NCI-H524 (cell line): ENCODE measurements at regions not wholly inside any gene's neighbourhood (a gene's known extent, or its start where the extent isn't known, plus 50 kb on each side); places are given as distances from the start of the nearest gene placed in this dataset.

Experiments used
- DNase-seq, 2 experiments: peaks; one replicate each; lab custom pipeline; 2025; lab: John Stamatoyannopoulos, UW

- no peak for DNase-seq
Observed at GRCh38 chr5:159456261-159456660, 126.0 kb upstream of the IL12B start.

DNA sequence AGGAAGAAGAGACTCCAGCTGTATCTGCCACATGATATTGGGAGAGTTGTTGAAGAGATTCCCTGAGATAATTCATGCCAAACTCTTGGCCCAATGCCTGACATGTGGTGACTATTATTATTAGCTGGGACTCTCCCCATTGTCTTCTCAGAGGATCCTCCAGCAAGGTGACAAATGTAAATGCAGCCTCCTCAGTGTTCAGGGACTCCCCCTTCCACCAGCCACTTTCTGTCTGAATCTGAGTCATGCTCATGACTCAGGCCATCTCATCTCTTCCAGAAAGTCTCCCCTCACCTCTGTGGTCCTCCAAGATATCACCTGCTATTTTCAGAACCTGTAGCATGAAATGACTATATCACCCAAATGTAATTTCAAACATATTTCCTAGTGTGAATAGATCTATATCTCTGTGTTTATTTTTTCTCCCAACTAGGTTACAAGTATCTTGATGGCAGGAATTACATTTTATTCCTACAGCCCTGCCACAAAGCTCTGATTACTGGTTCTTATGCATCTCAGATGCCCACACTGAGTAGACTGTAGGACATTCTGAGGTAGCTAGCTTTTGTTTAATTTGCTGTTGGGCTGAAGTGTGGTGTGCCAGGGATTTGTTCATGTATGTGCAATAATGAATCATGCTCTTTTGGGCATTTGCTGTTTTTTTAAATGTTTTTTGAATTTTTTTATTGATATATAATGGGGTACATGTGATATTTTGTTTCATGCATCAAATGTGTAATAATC is 126.6 kb upstream of the IL12B start:
- DNase-seq: no peak

DNA sequence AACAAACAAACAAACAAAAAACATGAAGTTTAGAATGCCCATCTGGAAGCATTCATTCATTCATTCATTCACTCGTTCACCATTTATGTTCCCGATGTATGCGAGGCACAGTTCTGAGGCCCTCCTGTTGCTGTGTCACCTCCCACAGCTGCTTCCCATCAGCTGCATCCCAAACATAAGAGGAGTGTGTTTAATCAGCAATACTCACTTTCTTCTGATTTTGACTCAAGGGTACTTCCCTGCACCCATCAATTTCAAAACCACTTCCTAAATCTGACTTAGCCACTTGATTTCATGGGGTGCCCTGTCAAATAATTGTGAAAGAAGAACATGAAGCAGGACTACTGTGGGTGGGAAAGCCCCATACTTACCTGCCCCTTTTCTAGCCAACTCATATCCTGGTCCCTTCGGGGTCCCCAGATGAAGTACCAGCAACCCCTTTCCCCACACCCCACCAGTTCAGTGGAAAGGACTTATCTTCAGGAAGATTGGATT is 128.0 kb upstream of the IL12B start:
- no peak for DNase-seq

GRCh38 chr5:159459132-159459627 is 128.9 kb upstream of the IL12B start:
- no peak for DNase-seq

DNA sequence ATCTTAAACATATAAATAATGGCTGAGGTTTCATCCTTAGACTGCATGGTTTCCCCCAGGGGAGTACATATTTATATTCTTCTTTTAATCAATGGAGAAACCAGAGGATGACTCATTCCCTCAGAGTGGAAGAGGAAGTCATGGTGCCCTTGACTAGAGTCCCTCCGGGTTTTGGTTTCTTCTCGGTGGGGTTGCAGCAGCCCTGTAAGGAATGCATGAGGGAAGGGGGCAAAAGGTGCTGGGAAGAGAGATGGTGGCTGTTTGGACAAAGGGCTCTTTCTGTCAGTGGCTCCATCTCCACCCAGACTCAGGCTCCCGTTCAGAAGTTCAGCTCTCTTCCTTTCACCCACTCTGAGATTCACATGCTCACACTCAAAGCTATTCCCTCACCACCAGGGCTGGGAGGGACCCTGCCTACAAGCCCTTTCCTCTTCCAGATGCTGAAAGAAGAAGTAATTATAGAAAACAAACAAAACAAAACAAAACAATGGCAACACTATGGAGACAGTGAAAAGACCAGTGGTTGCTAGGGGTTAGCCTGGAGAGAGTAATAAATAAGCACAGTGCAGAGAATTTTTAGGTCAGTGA is 129.8 kb upstream of the IL12B start:
- no peak for DNase-seq

- no peak for DNase-seq
Observed at GRCh38 chr5:159463590-159464321, 133.5 kb upstream of the IL12B start.

GRCh38 chr5:159465604-159466003 is 135.3 kb upstream of the IL12B start:
- DNase-seq: no peak

DNA sequence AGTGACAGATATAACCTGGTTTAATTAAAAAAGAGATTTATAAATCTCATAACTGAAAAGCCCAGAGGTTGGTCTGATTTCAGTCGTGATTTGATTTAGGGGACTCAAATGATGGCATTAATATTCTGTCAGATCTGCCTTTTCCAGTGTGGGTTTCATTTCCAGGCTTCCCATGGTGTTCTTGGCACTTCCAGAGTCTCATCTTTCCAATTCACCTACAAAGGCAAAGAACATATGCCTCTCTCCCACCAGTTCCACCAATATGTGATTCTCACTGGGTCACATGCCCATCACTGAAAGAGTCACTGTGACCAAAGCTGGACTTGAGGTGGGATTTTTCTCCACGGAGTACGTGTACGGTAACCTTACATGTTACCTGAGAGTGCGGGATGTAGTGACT is 137.4 kb upstream of the IL12B start:
- DNase-seq: no peak

DNA sequence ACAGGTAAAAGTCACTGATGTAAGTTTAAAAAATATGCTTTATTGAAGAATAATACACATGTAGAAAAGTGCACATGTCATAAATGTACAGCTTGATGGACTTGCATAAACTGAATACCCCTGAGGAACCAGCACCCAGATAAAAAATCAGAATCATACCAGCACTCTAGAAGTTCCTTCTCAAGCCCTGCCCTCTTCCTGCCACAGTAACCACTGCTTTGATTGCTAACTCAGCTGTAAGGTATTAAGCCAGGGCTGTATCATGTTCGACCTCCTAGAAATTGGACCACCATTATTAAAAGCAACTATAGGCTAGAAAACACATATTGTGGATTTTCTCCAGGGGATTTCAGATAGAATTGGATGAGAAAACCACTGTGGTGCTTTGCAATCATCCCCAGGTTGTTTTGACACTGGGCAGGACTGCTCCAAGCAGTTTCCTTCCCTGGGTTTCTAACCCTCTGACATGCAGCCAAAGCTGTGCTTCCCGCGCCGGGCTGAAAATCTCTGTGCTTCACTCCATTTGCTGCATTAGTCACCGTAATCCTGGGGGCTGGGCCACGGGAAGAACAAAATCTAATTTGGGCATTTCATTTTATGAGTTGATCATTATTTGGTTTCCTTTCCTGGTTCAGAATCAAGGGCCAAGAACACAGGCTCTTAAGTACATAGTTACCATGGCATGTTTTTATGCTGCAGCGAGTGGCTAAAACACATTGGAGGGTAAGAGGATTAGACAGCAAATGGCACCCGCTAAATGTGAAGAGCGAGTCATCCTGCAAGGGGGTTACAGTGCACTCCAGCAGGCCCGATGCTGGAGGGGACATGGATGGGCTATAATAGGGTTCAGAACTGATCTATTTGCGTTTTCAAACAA is 139.4 kb upstream of the IL12B start:
- peak; percentile 47 to 86 for DNase-seq

DNA sequence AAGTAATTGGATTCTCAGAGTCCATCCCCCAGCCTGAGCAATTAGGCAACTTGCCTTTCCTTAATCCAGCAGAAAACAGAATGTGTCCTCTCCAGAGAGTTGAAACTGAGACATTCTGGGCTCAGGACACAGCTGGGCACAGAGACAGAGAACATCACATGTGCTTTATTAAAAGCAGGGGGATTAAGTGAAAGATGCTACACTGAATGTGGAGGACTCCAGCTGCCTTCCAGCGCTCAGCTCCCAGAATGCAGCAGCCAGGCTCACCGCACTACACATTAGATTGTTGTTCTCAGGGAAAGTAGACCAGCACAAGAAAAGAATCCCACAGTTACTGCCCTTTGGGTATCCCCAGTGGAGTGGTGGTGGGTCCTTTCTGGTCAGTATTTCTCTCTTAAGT is 141.6 kb upstream of the IL12B start:
- DNase-seq: peak; percentile 95 to 96

DNA sequence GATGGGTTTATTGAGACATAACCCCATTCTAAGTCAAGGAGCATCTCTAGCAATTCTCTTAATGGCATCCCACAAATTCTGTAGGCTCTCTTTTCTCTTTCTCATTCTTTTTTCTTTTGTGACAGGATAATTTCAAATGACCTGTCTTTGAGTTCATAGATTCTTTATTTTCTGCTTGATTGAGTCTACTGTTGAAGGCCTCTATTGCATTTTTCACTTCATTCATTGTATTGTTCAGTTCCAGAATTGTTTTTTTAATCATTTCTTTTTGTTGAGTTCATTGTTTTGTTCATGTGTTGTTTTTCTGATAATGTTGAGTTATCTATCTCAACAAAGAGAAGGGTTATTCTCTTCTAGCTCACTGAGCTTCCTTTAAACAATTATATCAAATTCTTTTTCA is 144.7 kb upstream of the IL12B start:
- DNase-seq: no peak

GRCh38 chr5:159478950-159479349 is 148.7 kb upstream of the IL12B start:
- DNase-seq: no peak

GRCh38 chr5:159480849-159481248 is 150.6 kb upstream of the IL12B start:
- no peak for DNase-seq

DNA sequence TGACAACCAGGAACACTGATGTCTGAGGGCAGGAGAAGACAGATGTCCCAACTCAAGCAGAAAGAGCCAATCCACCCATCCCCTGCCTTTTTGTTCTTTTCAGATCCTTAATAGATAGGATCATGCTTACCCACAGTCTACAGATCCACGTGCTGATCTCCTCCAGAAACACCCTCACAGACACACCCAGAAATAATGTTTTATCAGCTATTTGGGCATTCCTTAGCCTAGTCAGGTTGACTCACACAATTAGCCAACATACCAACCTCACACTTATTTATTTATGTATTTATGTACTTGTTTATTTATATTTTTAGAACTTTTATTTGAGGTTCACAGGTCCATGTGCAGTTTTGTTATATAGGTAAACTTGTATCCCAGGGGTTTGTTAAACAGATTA is 151.5 kb upstream of the IL12B start:
- DNase-seq: no peak

DNA sequence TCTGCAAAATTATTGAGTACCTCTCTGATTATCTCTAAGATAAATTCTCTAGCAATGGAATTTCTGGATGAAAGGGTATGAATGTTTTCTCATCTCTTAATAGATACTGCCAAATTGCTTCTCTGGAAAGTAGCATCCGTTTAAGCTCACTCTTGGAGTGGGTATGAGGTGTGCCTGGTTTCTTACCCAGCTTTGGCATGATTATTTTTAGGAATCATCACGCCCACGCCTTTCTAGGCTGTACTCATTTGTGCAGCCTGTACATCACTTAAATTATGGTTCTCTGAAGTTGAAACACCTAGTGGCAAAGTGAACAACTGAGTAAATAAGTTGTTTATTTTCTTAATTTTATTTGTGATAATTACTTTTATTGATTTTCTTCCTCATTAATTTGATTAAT is 156.5 kb upstream of the IL12B start:
- no peak for DNase-seq

DNA sequence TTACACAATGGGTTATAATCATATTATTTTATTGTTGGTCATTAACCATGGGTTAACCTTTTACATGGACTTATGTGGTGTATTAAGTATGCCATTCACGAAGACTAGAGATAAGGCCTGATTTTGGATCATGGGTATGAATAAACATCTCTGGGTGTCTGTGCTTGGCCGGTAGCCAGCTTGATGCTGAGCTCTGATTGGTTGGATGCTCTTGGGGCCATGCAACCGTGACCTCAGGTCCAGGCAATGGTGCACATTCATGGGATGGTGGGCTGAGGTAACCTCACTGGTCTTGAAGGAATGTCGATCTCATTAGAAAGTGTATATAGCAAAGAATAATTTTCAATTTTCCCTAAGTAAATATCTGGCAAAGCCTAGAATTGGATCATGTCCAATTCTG is 158.2 kb upstream of the IL12B start:
- no peak for DNase-seq

GRCh38 chr5:159489779-159490178 is 159.5 kb upstream of the IL12B start:
- DNase-seq: no peak

GRCh38 chr5:159490507-159490906 is 160.2 kb upstream of the IL12B start:
- no peak for DNase-seq

DNA sequence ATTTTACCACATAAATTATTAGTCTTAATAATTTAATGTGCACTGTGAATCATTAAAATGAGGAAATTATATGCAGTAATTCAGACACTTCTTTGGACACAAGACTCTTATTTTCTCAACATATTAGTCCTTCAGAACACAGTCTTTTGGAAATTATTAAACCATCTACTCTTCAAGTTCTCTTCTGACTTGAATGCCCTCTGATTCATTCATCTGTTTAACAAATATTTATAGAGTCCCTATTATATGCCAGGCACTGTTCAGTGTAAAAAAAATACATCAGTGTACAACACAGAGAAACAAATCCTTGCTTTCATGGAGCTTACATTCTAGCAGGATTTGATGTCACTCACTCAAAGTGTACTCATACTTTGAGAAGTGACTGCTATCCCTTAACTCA is 163.4 kb upstream of the IL12B start:
- DNase-seq: no peak

DNA sequence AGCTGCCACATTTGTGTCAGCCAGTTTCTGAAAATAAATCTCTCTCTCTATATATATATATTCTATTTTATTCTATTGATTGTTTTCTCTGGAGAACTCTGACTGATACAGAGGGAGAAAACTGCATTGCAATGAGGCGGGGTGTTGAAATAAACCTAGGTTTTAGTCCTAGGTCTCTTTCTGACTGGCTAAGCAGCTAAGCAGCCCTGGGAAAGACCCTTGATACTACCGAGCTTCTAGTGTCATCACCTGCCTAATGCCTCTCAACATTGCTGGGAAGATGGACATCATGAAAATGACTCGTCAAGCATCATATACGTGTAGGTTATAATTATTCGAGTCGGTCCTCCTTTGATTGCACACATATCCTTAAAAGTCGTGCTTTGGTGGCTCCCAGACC is 166.5 kb upstream of the IL12B start:
- DNase-seq: no peak

DNA sequence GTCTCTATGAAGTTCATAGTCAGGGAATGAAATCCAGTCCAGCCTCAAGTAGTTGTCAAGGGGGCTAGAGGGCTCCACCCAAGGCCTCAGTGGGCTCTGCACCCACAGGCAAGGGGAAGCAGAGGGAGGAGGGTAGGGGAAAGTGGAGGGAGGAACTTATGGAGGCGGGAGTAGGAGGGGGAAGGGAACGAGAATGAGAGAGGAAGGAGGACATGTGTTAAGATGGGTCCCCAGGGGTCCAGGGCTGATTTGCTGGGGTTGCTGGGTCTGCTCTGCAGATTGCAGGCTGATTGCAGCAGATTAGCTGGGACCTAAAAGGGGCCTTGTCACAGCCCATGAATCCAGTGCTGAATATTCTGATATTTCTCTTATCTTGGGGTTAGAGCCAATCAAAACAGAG is 166.9 kb upstream of the IL12B start:
- no peak for DNase-seq

DNA sequence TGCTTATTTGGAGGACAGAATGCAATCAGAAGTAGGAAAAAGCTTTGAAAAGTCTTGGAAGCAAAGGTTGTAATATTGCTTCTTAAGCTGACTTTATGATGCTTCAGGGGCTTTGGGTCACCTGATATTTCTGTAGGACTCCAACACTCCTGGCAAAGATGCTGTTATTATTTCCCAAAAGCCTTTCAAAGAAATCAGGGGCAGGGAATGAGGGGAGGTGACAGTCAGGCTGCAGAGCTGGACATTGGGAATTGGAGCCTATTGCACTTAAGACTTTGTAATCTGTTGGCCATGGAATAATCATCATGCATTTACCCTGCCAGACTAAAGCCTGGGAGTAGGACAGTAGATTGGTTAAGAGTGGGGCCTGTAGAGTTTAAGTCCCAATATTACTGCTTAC is 168.3 kb upstream of the IL12B start:
- no peak for DNase-seq
